HG02852 (cell line): ENCODE measurements at regions not wholly inside any gene's neighbourhood (a gene's known extent, or its start where the extent isn't known, plus 50 kb on each side); places are given as distances from the start of the nearest gene placed in this dataset.
"Not testable (repeated sequence)": the region's sequence is repeated elsewhere in the genome, so short reads cannot be mapped to it uniquely, and the experiment has no call there.

Source experiments
- ATAC-seq: cut with Tn5 transposase; IDR thresholded peaks from one replicate; pipeline ENCODE4 v1.9.1; 2021; ENCODE audit warnings: mild to moderate bottlenecking, moderate library complexity; ENCODE audit not compliant: unreplicated experiment

DNA sequence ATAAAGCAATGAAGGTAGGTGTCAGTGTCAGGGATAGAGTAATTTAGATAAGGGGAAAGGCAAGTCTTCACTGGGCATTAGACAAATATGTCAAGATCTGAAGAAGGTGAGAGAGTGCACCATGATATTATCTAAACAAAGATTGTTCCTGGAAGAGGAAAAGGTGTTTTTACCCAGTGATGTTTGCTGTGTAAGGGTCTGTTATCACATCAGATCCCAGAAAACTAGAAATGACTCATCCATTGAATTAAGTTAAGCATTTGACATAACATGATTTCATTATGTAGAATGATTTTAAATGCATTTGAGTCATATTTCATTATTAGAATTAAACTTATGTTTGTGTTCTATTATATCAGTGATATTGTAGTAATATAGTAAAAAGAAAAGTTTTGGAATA, 1279.5 kb upstream of the CITED2 start:
- no peak for ATAC-seq

DNA sequence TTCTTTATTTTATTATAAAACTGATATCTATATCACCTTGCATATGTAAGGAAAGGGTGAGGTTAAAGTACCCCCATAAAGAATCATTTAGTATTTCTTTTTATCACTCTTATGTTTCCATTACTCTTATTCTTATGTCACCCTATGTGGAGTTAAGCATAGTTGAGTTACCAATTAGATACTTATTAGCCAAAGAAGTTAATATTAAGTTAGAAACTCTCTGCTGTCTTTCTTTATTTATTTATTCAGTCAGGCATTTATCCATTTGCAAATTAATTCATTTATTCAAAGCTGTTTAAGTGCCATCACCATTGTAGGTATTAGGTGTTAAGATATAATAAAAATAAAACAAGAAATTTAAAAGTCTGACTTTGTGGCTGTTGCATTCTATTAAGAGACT, 1279.1 kb upstream of the CITED2 start:
- ATAC-seq: no peak

DNA sequence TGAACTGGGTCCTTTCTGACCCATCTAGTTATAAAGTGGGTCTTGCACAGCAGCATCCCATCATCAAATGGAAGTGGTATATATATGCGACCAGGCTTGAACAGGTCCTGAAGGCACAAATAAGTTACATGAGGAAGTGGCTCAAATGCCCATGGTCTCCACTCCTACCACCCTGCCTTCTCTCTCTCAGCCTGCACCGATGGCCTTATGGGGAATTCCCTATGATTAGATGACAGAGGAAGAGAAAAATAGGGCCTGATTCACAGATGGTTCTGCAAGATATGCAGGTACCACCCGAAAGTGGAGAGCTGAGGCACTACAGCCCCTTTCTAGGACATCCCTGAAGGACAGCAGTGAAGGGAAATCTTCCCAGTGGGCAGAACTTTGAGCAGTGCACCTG, 1275.1 kb upstream of the CITED2 start:
- not testable (repeated sequence) for ATAC-seq

DNA sequence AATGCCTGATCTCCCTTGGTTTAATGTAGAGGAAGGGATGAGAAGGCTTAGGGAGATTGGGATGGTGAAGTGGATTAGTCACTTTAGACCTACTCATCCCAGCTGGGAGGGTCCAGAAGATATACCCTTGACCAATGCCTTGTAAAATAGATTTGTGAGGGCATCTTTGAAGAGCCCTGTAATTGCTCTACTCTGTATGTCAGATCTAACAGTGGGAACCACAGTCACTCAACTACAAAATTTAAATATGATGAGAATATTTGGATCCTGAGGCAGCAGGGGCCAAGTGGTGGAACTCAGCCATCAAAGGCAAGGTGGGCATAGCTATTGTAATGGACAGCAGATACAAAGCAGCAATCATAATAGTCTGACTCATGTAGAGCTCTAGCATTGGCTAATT, 1272.9 kb upstream of the CITED2 start:
- not testable (repeated sequence) for ATAC-seq

DNA sequence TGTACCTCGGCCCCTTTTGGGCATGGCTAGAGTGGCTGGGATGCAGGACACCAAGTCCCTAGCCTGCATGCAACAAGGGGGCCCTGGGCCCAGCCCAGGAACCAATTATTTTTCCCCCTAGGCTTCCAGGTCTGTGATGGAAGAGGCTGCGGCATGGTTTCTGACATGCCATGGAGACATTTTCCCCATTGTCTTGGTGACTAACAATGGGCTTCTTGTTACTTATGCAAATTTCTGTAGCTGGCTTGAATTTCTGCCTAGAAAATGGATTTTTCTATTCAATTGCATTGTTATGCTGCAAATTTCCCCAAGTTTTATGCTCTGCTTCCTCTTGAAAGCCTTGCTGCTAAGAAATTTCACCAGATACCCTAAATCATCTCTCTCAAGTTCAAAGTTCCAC, 1269.6 kb upstream of the CITED2 start:
- no peak for ATAC-seq

DNA sequence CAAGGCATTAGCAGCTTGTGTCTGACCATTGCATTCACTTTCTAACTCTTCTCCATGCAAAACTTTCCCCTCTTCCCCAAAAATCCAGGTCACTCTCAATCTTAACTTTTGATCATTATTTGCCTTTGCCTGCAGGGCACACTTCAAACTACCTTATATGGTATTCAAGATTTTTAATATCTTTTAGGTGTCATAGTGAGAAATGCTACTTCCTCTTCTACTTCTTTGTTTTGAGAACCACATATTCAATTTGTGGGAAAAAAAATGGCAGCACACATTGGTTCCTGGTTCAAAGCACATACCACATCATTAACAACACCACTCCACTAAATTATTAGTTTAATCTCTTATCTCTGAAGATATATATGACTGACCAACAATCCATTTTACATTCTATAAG, 1267.0 kb upstream of the CITED2 start:
- peak; percentile 73 for ATAC-seq

DNA sequence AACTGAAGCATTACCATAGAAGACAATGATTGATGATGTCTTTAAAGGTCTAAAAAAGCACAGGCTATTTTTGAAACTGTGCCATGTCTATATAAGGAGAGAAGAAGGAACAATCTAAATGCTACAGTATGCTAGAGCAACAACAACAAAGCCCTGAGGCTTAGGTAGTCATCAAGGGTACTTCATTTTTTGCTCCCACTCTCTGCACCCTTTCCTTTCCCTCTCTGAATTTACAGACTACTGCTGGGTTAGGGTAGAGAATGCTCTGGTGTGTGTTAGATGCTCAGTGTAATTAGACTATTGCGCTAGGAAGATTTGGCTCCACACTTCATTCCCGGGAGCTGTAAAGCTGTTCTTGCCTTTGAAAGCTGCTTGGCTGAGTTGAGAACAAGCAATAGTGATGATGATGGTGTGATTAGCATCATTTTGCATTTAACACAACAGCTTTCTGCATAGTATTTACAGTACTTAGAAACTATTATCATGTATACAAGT, 1262.5 kb upstream of the CITED2 start:
- peak; percentile 29 for ATAC-seq

DNA sequence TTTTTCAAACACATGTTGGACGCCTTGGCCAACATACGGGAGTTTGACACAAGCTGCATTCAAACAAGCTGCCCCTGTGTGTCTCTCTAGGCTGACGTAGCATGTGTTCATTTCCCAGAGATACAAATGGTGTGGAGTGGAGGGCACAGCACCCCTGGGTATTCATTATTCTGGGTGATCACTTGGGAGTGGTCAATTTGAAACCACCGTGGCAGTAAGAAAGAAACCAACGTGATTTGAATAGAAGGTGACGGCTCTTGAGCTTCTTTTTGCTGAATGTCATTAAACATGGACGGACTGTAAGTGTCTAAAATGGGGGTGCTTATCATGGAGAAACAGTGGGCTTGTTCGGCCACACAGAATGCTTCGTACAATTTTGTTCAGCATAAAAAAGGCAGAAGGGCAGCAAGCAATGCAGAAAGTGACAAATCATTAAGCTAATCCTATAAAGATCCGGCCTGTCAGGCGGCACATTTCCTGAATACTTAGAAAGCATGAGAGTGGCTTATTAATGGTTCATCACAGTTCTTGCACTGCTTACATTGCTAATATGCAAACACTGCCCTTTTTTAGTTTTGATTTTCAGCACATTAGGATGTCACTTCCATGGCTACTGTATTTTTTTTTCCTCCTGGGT, 1261.9 kb upstream of the CITED2 start:
- peak; percentile 60 for ATAC-seq

DNA sequence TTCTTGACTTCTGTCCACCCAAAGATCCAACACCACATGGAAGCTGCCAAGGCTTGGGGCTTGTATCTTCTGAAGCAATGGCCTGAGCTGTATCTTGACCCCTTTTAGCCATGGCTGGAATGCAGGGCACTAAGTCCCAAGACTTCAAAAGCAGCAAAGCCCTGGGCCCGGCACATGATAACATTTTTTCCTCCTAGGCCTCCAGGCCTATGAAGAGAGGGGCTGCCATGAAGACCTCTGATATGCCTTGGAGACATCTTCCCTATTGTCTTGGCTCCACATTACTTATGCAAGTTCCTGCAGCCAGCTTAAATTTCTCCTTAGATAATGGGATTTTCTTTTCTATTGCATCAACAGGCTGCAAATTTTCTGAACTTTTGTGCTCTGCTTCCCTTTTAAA, 1252.6 kb upstream of the CITED2 start:
- no peak for ATAC-seq

DNA sequence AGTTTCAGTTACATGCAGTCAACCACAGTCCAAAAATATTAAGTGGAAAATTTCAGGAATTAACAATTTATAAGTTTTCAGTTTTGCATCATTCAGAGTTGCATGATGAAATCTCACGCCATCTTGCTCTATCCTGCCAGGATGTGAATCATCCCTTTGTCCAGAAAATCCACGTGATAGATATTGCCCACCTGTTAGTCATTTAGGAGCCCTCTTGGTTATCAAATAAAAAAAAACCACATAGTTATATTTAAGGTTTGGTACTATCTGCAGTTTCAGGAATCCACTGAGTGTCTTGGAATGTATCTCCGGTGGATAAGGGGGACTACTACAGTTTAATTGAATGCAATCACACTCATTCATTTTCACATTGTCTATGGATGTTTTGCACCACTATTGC, 1249.0 kb upstream of the CITED2 start:
- no peak for ATAC-seq

DNA sequence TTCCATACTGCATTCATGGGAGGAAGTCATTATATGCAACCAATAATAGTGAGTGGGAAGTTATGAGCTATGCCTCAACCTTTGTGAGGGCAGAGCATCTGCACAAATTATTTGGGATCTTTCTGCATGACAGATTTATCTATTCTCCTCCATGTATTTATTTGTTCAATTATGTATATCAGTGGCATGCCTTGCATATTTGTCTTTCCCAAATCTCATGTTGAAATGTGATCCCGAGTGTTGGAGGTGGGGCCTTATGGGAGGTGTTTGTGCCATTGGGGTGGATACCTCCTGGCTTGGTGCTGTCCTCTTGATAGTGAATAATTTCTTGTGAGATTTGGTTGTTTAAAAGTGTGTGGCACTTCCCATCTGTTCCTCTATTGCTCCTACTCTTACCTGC, 1246.0 kb upstream of the CITED2 start:
- ATAC-seq: no peak

DNA sequence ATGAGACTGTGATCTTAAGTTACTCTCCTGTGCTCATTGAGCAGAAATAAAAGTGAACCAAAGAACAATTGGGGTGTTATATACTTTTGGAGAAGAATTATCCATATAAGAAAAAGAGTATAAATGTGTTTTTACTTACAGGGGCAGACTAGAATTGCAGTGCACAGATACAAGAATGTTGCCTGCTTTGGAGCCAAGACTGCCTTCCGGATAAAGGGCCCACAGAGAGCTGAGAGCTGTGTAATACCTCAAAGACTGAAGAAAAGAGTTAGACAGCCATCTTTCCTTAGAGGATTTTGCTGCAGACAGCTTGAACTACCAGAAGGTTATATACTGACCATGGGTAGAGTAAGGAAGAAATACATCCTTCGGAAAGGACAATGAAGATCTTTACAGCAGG, 1235.5 kb upstream of the CITED2 start:
- ATAC-seq: no peak

DNA sequence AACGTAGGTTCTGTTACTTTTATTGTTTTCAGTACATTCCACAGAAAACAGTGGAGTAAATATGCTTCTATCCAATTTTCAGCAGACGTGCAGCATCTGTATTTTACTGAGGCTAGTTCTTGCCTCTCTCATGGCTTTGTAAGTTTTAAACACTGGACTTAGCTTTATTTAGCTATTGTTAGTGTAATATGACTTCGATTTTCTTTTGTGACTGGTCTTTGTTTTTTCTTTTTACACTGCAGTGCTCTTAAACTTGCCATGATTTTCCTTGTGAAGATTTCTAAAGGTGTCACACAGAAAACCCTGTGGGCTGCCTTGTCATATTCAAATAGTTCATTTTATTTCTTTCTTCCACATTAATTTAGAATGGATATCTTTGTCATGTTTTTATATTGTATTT, 1234.9 kb upstream of the CITED2 start:
- no peak for ATAC-seq

DNA sequence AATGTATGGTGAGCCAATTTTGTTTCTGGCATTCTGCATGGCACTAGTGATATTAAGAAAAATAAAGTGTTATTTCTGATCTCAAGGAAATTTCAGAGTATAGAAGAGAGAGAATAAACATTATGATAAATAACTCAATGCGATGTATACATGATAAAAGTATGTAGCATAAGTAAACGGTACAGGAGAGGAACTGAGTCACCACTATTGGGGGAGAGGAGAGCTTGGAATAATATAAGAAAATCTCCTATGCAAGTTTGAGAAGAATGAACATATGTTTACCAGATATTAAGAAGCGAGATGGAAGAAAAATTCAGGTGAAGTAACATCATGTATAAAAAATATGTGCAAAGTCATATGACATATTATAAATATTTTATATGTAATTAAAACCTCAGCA, 1230.3 kb upstream of the CITED2 start:
- no peak for ATAC-seq

DNA sequence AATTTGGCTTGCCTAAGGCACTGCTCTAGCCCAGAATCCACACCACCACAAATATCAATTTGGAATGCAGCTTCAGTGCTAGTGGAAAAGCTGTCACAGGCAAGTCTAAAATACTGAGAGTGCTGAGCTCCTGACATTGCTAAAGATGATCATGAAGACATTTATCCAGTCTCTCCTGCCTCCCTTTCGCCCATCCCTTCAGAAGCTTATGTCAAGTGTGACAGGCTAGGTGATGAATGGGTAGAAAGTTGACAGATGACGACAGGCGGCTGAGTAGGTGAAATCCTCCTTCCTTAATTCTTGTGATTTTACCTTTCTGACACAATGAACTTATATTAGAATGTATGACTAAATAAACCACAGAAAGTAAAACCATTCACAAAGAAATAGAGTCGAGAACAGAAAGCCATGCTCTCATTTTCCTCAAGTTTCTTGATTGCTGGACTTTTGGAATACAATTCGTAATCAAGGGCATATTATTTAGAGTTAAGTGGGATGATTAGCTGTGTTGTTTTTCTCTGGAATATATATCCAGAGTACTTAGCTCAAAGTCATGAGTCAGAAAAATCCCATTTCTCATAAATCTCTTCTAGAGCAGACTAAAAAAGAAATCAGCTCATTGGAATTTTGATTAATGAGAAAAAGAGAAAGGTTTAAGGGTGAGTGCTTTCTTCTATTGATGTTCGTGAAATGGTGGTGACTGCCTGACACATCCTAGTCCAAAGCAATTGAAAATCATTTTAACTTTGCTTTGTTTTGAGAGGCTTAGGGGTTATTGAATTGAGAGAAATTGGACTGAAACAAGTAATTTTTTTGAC, 1228.2 kb upstream of the CITED2 start:
- ATAC-seq: no peak

DNA sequence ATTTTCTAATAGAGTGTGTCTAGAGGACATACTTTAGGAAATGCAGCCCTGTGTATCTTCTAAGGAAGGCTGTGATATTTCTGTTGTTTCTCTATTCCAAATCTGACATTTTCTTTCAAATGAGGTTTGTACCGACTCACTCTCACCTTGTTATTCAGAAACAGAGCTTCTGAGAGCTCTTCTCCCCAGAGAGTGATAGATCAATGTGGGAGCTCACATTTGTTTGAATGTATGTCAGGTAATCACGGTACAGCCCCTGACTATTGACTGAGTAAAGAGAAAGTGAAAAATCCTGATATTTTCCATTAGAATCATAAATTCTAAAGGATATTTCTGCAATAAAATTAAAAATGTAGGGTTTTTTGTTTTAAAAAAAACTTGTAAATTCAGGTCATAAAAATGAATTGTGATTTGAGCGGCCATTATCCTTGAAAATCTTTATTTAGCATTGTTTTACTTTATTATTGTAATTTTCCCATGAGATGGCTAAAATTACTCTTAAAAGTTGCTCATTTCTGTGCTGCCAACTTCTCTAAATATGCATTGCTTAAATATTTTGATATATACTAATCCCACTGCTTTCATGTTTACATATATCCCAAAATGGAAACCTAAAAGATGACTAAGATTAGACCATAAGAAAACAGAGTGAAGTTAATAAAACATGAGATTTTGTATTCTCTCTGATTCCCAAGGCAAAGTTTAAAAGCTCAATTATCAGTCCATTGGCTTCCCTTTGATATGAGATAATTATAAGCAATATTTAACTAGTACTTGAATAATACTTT, 1226.8 kb upstream of the CITED2 start:
- no peak for ATAC-seq

DNA sequence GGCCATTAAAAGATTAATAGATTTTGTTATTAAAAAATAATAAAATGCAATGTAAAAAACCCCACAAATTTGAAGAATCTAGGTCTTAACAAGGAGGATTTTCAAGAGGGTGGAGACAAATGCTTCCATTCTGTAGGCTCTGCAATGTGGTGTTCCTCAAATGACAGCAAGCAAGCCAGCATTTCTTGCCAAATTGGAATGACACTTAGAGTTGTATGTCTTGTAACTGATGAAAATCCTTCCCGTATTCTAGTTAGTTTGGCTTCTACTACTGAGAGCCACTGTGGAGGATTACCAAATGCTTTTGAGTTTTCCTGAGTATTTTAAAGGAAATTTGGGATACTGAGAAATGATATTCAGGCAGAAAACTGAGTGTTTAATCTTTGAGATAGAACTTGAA, 1225.5 kb upstream of the CITED2 start:
- ATAC-seq: no peak

DNA sequence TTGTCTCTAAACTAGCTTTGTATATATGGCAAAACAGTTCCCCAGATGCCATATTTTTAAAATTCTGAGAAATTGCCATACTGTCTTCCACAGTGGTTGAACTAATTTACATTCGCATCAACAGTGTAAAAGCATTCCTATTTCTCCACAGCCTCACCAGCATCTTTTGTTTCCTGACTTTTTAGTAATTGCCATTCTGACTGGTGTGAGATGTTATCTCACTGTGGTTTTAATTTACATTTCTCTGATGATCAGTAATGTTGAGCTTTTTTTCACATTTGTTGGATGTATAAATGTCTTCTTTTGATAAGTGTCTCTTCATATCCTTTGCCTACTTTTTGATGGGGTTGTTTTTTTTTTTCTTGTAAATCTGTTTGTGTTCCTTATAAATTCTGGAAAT, 1222.7 kb upstream of the CITED2 start:
- no peak for ATAC-seq

DNA sequence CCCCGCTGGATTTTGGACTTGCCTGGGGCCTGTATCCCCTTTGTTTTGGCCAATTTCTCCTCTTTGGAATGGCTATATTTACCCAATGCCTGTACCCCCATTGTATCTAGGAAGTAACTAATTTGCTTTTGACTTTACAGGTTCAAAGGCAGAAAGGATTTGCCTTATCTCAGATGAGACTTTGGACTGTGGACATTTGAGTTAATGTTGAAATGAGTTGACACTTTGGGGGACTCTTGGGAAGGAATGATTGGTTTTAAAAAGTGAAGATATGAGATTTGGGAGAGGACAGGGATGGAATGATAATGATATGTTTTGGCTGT, 1220.3 kb upstream of the CITED2 start:
- ATAC-seq: no peak

DNA sequence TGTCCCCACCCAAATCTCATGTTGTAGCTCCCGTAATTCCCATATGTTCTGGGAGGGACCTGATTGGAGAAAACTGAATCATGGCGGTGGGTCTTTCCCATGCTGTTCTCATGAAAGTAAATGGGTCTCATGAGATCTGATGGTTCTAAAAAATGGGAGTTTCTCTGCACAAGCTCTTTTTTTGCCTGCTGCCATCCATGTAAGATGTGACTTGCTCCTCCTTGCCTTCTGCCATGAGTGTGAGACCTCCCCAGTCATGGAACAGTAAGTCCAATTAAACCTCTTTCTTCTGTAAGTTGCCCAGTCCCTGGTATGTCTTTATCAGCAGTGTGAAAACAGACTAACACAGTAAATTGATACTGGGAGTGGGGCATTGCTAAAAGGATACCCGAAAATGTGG, 1218.4 kb upstream of the CITED2 start:
- no peak for ATAC-seq

DNA sequence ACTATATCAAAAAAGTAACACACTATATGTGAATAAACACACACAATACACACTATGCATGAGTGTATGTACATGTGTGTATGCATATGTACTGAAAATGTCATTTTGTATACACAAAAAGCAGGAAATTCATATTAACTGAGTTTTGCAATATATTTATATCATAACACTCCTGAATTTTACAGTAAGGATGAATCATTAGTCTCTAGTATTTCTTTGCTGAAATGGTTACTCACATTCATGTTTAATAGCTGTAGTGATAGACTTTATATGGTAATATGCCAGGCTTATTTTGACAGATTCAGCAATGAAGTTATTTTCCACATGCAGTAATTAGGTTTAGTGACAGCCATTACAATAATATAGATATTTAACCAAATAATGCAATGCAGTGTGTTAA, 1216.2 kb upstream of the CITED2 start:
- ATAC-seq: no peak
